HepG2 (cell line): ENCODE measurements at regions not wholly inside any gene's neighbourhood (a gene's known extent, or its start where the extent isn't known, plus 50 kb on each side); places are given as distances from the start of the nearest gene placed in this dataset.

Experiments used
- ATAC-seq: fragments of 200-7000 bp; cut with Tn5 transposase; 3 replicates; pipeline ENCODE4 v1.9.1; 2020; ENCODE audit warnings: mild to moderate bottlenecking, moderate library complexity
- BruUV-seq: library from RNA; stranded (reverse); fragments of 400-500 nt; replicated peaks from 2 replicates; lab custom pipeline; 2021; lab: Mats Ljungman, UMichigan
- CTCF ChIA-PET: fragments of 300-600 bp; formaldehyde crosslinking; extraction: SDS; loops from one replicate; lab custom pipeline; 2021; ENCODE audit warnings: low total read pairs, inconsistent platforms, low intra/inter-chr PET ratio; lab: Yijun Ruan, JAX
- POLR2A ChIA-PET: fragments of 350-600 bp; sonication (Branson Sonifier 250); formaldehyde crosslinking; loops from one replicate; lab custom pipeline; 2020; ENCODE audit warnings: antibody characterized with exemption, inconsistent platforms; lab: Yijun Ruan, JAX
- DNase-seq: peaks from one replicate; pipeline ENCODE4 v3.0.0-alpha.2; 2015; ENCODE audit warnings: low spot score
- FAIRE-seq: peaks from 3 replicates; lab custom pipeline; 2011; peaks lifted over from hg19 to GRCh38; lab: Jason Lieb, UNC
- H2AFZ ChIP-seq: one replicate; pipeline ENCODE4 v1.6.1; 2011; ENCODE audit warnings: low read length, inconsistent platforms
- H3K27ac ChIP-seq: fragments of 300-600 bp; 3 replicates; pipeline ENCODE4 v1.8.0; 2011; ENCODE audit warnings: mixed run types, mild to moderate bottlenecking, mixed read lengths, low read length, inconsistent platforms; ENCODE audit not compliant: insufficient read depth; ENCODE audit errors: extremely low read length
- H3K27me3 ChIP-seq, 2 experiments: fragments of 200-600 bp in 1 of 2; 2 replicates in 1 of 2; 3 replicates in 1 of 2; pipeline versions ENCODE4 v1.6.0 to v1.8.0; 2011; ENCODE audit warnings: low read length in 2 of 2, mild to moderate bottlenecking in 2 of 2, moderate library complexity in 2 of 2, inconsistent platforms in 1 of 2; ENCODE audit not compliant: insufficient read depth in 2 of 2, control insufficient read depth in 1 of 2
- H3K36me3 ChIP-seq, 2 experiments: fragments of 200-600 bp in 1 of 2; replicated peaks in 1 of 2; 2 replicates in 1 of 2; 3 replicates in 1 of 2; pipeline versions ENCODE4 v1.5.1 to v1.8.0; 2011; ENCODE audit warnings: low read length in 2 of 2, inconsistent platforms in 1 of 2; ENCODE audit not compliant: insufficient read depth in 2 of 2, control insufficient read depth in 1 of 2
- H3K4me1 ChIP-seq: 2 replicates; pipeline ENCODE4 v1.5.1; 2012; ENCODE audit warnings: low read length, inconsistent platforms; ENCODE audit not compliant: insufficient read depth
- H3K4me2 ChIP-seq: 2 replicates; pipeline ENCODE4 v1.6.0; 2011; ENCODE audit warnings: low read depth, low read length, inconsistent platforms
- H3K4me3 ChIP-seq, 3 experiments: fragments of 200-600 bp in 1 of 3; sonication (generic), shearing (Covaris generic) in 1 of 3; replicated peaks in 1 of 3; 2 replicates each; pipeline ENCODE4 v1.5.1; 2011 to 2016; ENCODE audit warnings: low read length in 3 of 3, inconsistent platforms in 2 of 3, low read depth in 2 of 3, mild to moderate bottlenecking in 2 of 3, control low read depth in 1 of 3, mixed read lengths in 1 of 3; ENCODE audit not compliant: insufficient read depth in 1 of 3
- H3K79me2 ChIP-seq: one replicate; pipeline ENCODE4 v1.6.1; 2011; ENCODE audit warnings: low read length, inconsistent platforms; ENCODE audit not compliant: insufficient read depth
- H3K9ac ChIP-seq: 2 replicates; pipeline ENCODE4 v1.6.0; 2011; ENCODE audit warnings: mild to moderate bottlenecking, low read depth, low read length, inconsistent platforms; ENCODE audit not compliant: insufficient read depth
- H3K9me3 ChIP-seq: 2 replicates; pipeline ENCODE4 v1.5.1; 2012; ENCODE audit warnings: mild to moderate bottlenecking, low read length
- H4K20me1 ChIP-seq: 2 replicates; pipeline ENCODE4 v1.6.0; 2011; ENCODE audit warnings: inconsistent platforms, mild to moderate bottlenecking, low read length, moderate library complexity; ENCODE audit not compliant: insufficient read depth
- ASH2L ChIP-seq: fragments of 300-600, 200-600 bp; sonication (generic); IDR thresholded peaks from 2 replicates; pipeline ENCODE4 v1.7.0; 2017; ENCODE audit warnings: low read depth, mild to moderate bottlenecking, moderate library complexity, mixed read lengths, low read length; ENCODE audit not compliant: insufficient read length
- BRCA1 ChIP-seq: sonication (generic); formaldehyde crosslinking; IDR thresholded peaks from 2 replicates; pipeline ENCODE4 v1.4.0; 2020; ENCODE audit warnings: missing genetic modification reagents
- E2F1 ChIP-seq: sonication (generic); formaldehyde crosslinking; IDR thresholded peaks from 2 replicates; pipeline ENCODE4 v1.5.0; 2020; ENCODE audit warnings: missing genetic modification reagents
- GFI1 ChIP-seq: sonication (generic); formaldehyde crosslinking; IDR thresholded peaks from 2 replicates; pipeline ENCODE4 v1.5.0; 2020; ENCODE audit warnings: missing genetic modification reagents, mild to moderate bottlenecking, borderline replicate concordance
- MAZ ChIP-seq, 2 experiments: sonication (generic) in 1 of 2; formaldehyde crosslinking in 1 of 2; IDR thresholded peaks; 2 replicates each; pipeline versions ENCODE4 v1.5.0 to v1.6.1; 2012 to 2020; ENCODE audit warnings: low read depth in 2 of 2, mild to moderate bottlenecking in 2 of 2, borderline replicate concordance in 1 of 2, improper control_type of control experiment in 1 of 2, low read length in 1 of 2, missing genetic modification reagents in 1 of 2, moderate library complexity in 1 of 2
- NCOA1 ChIP-seq: sonication (generic); formaldehyde crosslinking; IDR thresholded peaks from 2 replicates; pipeline ENCODE4 v1.9.0; 2021; ENCODE audit warnings: missing genetic modification reagents
- TAF15 ChIP-seq: fragments of 200-400 bp; formaldehyde crosslinking; IDR thresholded peaks from one replicate; pipeline ENCODE4 v1.6.1; 2018; ENCODE audit warnings: mild to moderate bottlenecking, low read depth, low read length; ENCODE audit not compliant: poor library complexity, severe bottlenecking
- ZBTB7B ChIP-seq: sonication (generic); formaldehyde crosslinking; IDR thresholded peaks from 2 replicates; pipeline ENCODE4 v1.4.0; 2020; ENCODE audit warnings: missing genetic modification reagents
- ZNF446 ChIP-seq: sonication (generic); formaldehyde crosslinking; IDR thresholded peaks from 2 replicates; pipeline ENCODE4 v1.5.0; 2020; ENCODE audit warnings: mild to moderate bottlenecking, missing genetic modification reagents
- ZNF543 ChIP-seq: sonication (generic); formaldehyde crosslinking; IDR thresholded peaks from 2 replicates; pipeline ENCODE4 v1.4.0; 2020; ENCODE audit warnings: mild to moderate bottlenecking, missing genetic modification reagents
- WGBS: methylation state at CpG from one replicate; pipeline ENCODE4 v1.1.6; 2017; ENCODE audit warnings: low lambda C conversion rate; 5-methylcytosine and 5-hydroxymethylcytosine counted together
- in situ Hi-C: cut with HindIII; loops from 2 replicates; pipeline ENCODE4 v1.10.0; 2017; ENCODE audit warnings: low pct_unique_long_range_greater_than_20kb; ENCODE audit not compliant: extremely low pct_ligation_motif_present
- intact Hi-C: fragments of 100-400 bp; cut with micrococcal nuclease; formaldehyde crosslinking; loops from one replicate; pipeline ENCODE4 v1.10.0; 2022; ENCODE audit not compliant: unreplicated experiment
- TF ChIP-seq, protein P1 (sequence below): sonication (generic); formaldehyde crosslinking; IDR thresholded peaks from 2 replicates; pipeline ENCODE4 v1.4.0; 2020; ENCODE audit warnings: low read depth, mild to moderate bottlenecking, missing genetic modification reagents
- TF ChIP-seq, protein P2 (sequence below): sonication (generic); formaldehyde crosslinking; IDR thresholded peaks from 2 replicates; pipeline ENCODE4 v1.5.0; 2020; ENCODE audit warnings: missing genetic modification reagents, mild to moderate bottlenecking, borderline replicate concordance
- TF ChIP-seq, protein P3 (sequence below): sonication (generic); formaldehyde crosslinking; IDR thresholded peaks from 2 replicates; pipeline ENCODE4 v1.8.0; 2022; ENCODE audit warnings: mild to moderate bottlenecking, missing genetic modification reagents, moderate library complexity

DNA sequence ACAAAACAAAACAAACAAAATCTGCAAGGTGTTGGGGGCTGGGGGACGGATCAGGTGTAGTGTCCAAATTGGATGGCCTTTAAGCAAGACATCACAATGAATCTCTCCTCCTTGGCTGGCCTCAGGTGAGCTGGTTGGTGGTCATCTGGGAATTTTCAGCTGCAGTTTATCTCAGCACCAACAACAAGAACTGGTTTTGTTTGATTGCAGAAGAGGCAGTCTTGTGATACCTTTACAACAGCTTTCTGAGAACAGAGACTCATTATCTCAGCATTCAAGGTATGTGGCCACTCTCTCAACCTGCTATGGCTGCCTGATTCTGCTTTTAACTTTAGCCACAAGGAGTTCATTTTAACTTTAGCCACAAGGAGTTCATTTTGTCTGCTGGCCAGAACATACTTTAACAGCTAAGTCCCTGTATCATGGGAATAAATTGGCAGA, 1543.4 kb downstream of the EFNA5 start:
- TF ChIP-seq TAF15 (no peak), ASH2L (no peak), E2F1 (no peak), ZNF543 (CRISPR knock-in tag) (no peak), ZNF446 (CRISPR knock-in tag) (no peak), GFI1 (CRISPR knock-in tag) (no peak), NCOA1 (no peak), MAZ (IDR thresholded peaks at IDR 0.05; ENCODE audit: borderline replicate concordance, low read depth, low read length) (no peak), MAZ (CRISPR knock-in tag; IDR thresholded peaks at IDR 0.05; ENCODE audit: low read depth) (no peak), ZBTB7B (CRISPR knock-in tag) (no peak), BRCA1 (CRISPR knock-in tag) (no peak)
- TF ChIP-seq, protein P1, sequence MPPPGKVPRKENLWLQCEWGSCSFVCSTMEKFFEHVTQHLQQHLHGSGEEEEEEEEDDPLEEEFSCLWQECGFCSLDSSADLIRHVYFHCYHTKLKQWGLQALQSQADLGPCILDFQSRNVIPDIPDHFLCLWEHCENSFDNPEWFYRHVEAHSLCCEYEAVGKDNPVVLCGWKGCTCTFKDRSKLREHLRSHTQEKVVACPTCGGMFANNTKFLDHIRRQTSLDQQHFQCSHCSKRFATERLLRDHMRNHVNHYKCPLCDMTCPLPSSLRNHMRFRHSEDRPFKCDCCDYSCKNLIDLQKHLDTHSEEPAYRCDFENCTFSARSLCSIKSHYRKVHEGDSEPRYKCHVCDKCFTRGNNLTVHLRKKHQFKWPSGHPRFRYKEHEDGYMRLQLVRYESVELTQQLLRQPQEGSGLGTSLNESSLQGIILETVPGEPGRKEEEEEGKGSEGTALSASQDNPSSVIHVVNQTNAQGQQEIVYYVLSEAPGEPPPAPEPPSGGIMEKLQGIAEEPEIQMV (CRISPR knock-in tag) = no peak
- TF ChIP-seq, protein P2, sequence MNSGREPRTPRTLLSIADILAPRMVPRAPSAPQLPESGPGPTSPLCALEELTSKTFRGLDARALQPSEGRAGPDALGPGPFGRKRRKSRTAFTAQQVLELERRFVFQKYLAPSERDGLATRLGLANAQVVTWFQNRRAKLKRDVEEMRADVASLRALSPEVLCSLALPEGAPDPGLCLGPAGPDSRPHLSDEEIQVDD (CRISPR knock-in tag) = no peak
- TF ChIP-seq, protein P3, sequence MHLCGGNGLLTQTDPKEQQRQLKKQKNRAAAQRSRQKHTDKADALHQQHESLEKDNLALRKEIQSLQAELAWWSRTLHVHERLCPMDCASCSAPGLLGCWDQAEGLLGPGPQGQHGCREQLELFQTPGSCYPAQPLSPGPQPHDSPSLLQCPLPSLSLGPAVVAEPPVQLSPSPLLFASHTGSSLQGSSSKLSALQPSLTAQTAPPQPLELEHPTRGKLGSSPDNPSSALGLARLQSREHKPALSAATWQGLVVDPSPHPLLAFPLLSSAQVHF (CRISPR knock-in tag) = no peak
- CTCF ChIA-PET = no interaction called here
- H2AFZ ChIP-seq = no peak overlapping the region
- intact Hi-C loops = loop anchor here (10.0 kb wide), 1 partner anchor 747 kb away; no protein-coding TSS in a partner anchor
- no peaks in the 10 kb centered on the region for H3K4me1 ChIP-seq
- POLR2A ChIA-PET = no interaction called here
- H3K27ac ChIP-seq = no peak overlapping the region
- 0% methylated on average over 1 of the region's 1 CpG for WGBS
- in situ Hi-C loops = no loop called here
- no peak overlapping the region for H3K4me2 ChIP-seq
- FAIRE-seq (no peak), ATAC-seq (no peak), DNase-seq (no peak)
- no peaks in the 10 kb centered on the region for H3K36me3 ChIP-seq
- H3K9ac ChIP-seq = no peak overlapping the region
- BruUV-seq = no TSS peak
- no peaks in the 10 kb centered on the region for H3K79me2 ChIP-seq
- no peak overlapping the region for H3K4me3 ChIP-seq
- H4K20me1 ChIP-seq = no peaks in the 10 kb centered on the region
- no peaks in the 10 kb centered on the region for H3K27me3 ChIP-seq
- H3K9me3 ChIP-seq = no peaks in the 10 kb centered on the region
